ENCODE measurements at regions not wholly inside any gene's neighbourhood (a gene's known extent, or its start where the extent isn't known, plus 50 kb on each side); places are given as distances from the start of the nearest gene placed in this dataset.

DNA sequence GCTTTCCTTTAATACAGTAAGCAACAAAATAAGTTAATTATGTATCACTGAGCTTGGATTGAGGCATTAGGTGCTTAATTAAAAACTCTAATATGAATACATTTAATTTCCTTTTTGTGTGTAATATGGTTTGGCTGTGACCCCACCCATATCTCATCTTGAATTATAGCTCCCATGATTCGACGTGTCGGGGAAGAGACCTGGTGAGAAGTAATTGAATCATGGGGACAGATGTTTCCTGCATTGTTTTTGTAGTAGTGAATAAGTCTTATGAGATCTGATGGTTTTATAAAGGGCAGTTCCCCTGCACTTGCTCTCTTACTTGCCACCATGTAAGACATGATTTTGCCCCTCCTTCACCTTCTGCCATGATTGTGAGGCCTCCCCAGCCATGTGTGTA is 325.4 kb upstream of the CDH7 start:
- TF ChIP-seq, protein P1, sequence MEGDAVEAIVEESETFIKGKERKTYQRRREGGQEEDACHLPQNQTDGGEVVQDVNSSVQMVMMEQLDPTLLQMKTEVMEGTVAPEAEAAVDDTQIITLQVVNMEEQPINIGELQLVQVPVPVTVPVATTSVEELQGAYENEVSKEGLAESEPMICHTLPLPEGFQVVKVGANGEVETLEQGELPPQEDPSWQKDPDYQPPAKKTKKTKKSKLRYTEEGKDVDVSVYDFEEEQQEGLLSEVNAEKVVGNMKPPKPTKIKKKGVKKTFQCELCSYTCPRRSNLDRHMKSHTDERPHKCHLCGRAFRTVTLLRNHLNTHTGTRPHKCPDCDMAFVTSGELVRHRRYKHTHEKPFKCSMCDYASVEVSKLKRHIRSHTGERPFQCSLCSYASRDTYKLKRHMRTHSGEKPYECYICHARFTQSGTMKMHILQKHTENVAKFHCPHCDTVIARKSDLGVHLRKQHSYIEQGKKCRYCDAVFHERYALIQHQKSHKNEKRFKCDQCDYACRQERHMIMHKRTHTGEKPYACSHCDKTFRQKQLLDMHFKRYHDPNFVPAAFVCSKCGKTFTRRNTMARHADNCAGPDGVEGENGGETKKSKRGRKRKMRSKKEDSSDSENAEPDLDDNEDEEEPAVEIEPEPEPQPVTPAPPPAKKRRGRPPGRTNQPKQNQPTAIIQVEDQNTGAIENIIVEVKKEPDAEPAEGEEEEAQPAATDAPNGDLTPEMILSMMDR (IDR thresholded peaks at IDR 0.05; ENCODE audit: insufficient read depth, low read length, severe bottlenecking), result no peak

DNA sequence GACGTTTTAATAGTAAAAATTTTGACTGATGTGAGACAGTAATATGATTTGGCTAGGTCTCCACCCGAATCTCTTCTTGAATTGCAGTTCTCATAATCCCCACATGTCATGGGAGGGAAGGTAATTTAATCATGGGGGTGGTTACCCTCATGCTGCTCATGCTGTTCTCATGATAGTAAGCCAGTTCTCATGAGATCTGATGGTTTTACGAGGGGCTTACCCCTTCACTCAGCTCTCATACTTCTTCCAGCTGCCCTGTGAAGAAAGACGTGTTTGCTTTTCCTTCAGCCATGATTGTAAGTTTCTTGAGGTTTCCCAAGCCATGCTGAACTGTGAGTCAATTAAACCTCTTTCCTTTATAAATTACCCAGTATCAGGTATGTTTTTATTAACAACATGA is 327.0 kb upstream of the CDH7 start:
- H3K36me3 ChIP-seq (ENCODE audit: control insufficient read depth, insufficient read depth, low read length), result no peaks in the 10 kb centered on the region
- TF ChIP-seq, protein P1 (IDR thresholded peaks at IDR 0.05; ENCODE audit: insufficient read depth, low read length, severe bottlenecking), result no peak
- no peaks in the 10 kb centered on the region for H3K27me3 ChIP-seq (ENCODE audit: control insufficient read depth, insufficient read depth, low read length)
- FAIRE-seq (no peak), DNase-seq (ENCODE audit: low read depth) (no peak)
- no peak overlapping the region for H3K4me3 ChIP-seq (ENCODE audit: low read depth, low read length)

More for the DNA sequence above, 325.4 kb upstream of the CDH7 start:
- DNase-seq (ENCODE audit: low read depth), result no peak
- Histone ChIP-seq H3K4me3 (ENCODE audit: low read depth, low read length) (no peak overlapping the region), H3K27me3 (ENCODE audit: control insufficient read depth, insufficient read depth, low read length) (no peaks in the 10 kb centered on the region), H3K36me3 (ENCODE audit: control insufficient read depth, insufficient read depth, low read length) (no peaks in the 10 kb centered on the region)
- FAIRE-seq, result no peak

DNA sequence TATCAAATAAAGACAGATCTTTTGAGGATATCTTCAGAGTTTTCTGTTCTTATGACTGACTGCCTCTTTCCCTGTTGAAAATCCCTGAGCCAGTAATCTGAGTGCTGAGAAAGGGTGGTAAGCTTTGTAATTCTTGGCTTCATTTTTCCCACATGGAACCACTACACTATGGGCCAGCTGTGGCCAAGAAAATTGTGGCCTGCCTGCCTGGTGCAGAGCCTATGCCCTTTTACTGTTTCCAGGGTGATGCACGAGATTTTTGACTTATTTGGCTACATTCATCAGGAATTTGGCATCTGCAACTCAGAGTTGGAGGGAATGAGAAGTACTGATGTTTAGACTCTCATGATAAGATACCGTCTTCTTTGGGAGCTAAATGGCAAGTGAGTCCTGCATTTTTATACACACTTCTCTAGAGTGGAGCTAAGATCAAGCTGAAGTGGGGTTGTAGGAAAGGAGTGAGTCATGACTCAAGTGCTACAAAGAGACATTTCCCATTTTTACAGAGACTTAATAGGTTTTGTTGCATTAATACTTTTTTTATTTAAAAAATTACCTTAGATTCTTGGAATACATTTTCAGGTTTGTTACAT is 328.2 kb upstream of the CDH7 start:
- no peak for FAIRE-seq
- H3K4me3 ChIP-seq (ENCODE audit: low read depth, low read length), result no peak overlapping the region
- no peaks in the 10 kb centered on the region for H3K27me3 ChIP-seq (ENCODE audit: control insufficient read depth, insufficient read depth, low read length)
- no peak for DNase-seq (ENCODE audit: low read depth)
- TF ChIP-seq, protein P1 (IDR thresholded peaks at IDR 0.05; ENCODE audit: insufficient read depth, low read length, severe bottlenecking), result no peak
- no peaks in the 10 kb centered on the region for H3K36me3 ChIP-seq (ENCODE audit: control insufficient read depth, insufficient read depth, low read length)

DNA sequence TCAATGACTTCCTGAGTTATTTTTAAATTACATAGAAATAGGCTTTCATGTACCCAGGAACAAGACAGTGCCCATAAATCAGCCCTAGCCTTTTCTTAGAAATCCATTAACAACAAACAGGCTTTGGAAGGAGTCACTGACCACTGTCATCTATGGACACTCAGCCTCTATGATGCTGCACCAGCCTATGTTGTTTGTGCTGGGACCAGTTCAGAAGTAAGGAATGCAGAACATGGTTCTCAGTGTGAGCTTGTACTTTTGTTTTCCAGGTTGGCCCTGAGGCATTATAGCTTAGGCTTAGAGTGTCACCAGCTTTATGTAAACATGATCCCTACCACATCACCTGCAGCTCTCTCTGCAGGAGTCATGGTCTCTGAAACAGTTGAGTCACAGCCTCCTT is 335.7 kb upstream of the CDH7 start:
- peak; percentile 35 for DNase-seq (ENCODE audit: low read depth)
- H3K36me3 ChIP-seq (ENCODE audit: control insufficient read depth, insufficient read depth, low read length), result no peaks in the 10 kb centered on the region
- no peak for FAIRE-seq
- H3K4me3 ChIP-seq (ENCODE audit: low read depth, low read length), result no peak overlapping the region
- no peaks in the 10 kb centered on the region for H3K27me3 ChIP-seq (ENCODE audit: control insufficient read depth, insufficient read depth, low read length)
- TF ChIP-seq, protein P1 (IDR thresholded peaks at IDR 0.05; ENCODE audit: insufficient read depth, low read length, severe bottlenecking), result no peak

DNA sequence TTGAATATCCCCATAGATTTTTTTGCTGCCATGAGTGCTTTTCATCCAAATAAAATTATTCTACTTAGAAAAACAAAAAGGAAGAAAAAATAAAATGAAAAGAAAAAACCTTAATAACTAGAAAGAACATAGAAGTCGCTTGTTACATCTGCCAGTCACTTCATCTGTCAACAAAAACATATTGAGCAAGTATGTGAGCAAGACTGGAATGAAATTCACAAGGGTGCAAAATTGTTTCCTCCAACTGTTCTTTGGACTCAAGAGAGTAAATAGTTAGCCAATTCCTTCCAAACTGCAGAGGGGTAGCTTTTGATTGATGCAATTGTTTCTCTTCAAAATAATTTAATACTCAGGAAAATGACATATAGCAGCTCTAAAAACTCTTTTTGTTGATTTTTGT is 336.3 kb upstream of the CDH7 start:
- no peak for DNase-seq (ENCODE audit: low read depth)
- Histone ChIP-seq H3K4me3 (ENCODE audit: low read depth, low read length) (no peak overlapping the region), H3K27me3 (ENCODE audit: control insufficient read depth, insufficient read depth, low read length) (no peaks in the 10 kb centered on the region), H3K36me3 (ENCODE audit: control insufficient read depth, insufficient read depth, low read length) (no peaks in the 10 kb centered on the region)
- FAIRE-seq, result no peak
- TF ChIP-seq, protein P1 (IDR thresholded peaks at IDR 0.05; ENCODE audit: insufficient read depth, low read length, severe bottlenecking), result no peak

DNA sequence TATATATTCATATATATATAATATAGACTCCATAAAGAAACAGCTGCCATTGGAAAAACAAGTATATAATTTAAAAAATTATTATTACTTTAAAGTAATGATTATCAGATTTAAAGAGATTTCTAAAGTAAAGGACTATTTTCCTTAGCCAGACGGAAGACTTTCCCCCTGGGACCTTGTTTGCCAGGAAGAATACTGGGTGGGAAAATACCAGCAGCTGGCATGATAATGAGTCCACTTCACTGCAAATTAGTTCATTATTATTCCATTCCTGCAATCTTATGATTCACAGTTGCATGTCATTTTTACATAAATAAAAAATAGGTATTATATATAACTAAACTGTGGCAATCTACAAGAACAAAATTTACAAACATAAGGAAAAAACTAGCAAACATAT is 339.8 kb upstream of the CDH7 start:
- H3K4me3 ChIP-seq (ENCODE audit: low read depth, low read length), result no peak overlapping the region
- no peak for DNase-seq (ENCODE audit: low read depth)
- no peaks in the 10 kb centered on the region for H3K36me3 ChIP-seq (ENCODE audit: control insufficient read depth, insufficient read depth, low read length)
- no peaks in the 10 kb centered on the region for H3K27me3 ChIP-seq (ENCODE audit: control insufficient read depth, insufficient read depth, low read length)
- TF ChIP-seq, protein P1 (IDR thresholded peaks at IDR 0.05; ENCODE audit: insufficient read depth, low read length, severe bottlenecking), result no peak
- no peak for FAIRE-seq

Measured in bronchial epithelial cell (primary cell).